ENCODE measurements at regions not wholly inside any gene's neighbourhood (a gene's known extent, or its start where the extent isn't known, plus 50 kb on each side); places are given as distances from the start of the nearest gene placed in this dataset.
"Not testable (repeated sequence)": the region's sequence is repeated elsewhere in the genome, so short reads cannot be mapped to it uniquely, and the experiment has no call there.

DNA sequence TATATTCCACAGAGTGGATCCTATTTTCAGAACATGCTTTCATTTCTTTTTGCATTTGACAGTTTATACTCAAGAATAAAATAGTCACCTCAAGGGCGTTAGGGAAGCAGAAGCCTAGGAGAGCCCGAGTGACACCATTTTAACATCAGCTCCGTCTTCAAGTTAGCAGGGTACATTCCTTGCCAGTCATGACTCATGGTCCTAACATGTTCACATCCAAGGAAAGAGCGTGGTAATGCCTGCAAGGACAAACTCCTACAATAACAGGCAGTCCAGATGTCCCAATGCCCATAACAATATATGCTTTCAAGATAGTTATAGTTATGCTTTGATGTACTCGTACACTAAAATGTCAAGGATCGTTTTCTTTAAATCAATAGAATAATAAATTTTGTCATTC is 93.9 kb upstream of the FAM240B start:
- H3K27me3 ChIP-seq; DNase-seq; H3K4me3 ChIP-seq; intact Hi-C loops (cut with DNase I); H3K27ac ChIP-seq; H3K9me3 ChIP-seq; H3K4me1 ChIP-seq; ATAC-seq; H3K36me3 ChIP-seq: not testable (repeated sequence)

DNA sequence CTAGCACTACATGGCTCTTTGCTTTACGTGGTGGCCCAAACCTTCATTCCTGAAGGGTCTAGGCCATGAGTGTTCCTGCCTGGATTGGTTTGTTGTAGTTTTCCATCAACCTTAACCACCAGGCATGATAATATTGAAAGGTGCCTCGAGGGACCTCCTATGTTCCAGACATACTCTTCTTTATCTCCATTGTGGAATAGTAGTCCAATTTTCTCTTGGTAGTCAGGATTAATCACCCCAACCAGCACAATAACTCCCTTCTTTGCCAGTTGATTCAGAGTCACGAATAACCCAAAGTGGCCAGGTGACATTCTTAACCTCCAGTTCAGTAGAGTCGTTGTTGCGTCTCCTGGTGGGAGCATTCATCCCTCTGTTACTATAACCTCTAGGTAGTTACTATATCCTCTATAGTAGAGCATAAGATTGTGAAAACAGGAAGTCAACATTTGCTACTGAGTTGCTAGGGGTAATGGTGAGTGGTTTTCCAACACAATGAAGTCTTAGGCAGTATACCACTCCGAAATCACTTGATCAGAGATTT is 88.1 kb upstream of the FAM240B start:
- ATAC-seq; H3K4me1 ChIP-seq; H3K27me3 ChIP-seq; intact Hi-C loops (cut with DNase I); DNase-seq; H3K9me3 ChIP-seq; H3K4me3 ChIP-seq; H3K27ac ChIP-seq; H3K36me3 ChIP-seq: not testable (repeated sequence)

- H3K36me3 ChIP-seq = no peaks in the 10 kb centered on the region
- no peaks in the 10 kb centered on the region for H3K4me1 ChIP-seq
- TF ChIP-seq, protein P1, sequence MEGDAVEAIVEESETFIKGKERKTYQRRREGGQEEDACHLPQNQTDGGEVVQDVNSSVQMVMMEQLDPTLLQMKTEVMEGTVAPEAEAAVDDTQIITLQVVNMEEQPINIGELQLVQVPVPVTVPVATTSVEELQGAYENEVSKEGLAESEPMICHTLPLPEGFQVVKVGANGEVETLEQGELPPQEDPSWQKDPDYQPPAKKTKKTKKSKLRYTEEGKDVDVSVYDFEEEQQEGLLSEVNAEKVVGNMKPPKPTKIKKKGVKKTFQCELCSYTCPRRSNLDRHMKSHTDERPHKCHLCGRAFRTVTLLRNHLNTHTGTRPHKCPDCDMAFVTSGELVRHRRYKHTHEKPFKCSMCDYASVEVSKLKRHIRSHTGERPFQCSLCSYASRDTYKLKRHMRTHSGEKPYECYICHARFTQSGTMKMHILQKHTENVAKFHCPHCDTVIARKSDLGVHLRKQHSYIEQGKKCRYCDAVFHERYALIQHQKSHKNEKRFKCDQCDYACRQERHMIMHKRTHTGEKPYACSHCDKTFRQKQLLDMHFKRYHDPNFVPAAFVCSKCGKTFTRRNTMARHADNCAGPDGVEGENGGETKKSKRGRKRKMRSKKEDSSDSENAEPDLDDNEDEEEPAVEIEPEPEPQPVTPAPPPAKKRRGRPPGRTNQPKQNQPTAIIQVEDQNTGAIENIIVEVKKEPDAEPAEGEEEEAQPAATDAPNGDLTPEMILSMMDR (IDR thresholded peaks at IDR 0.05) = no peak
- intact Hi-C loops (cut with DNase I) = no loop called here
- H3K27ac ChIP-seq = no peak overlapping the region
- H3K27me3 ChIP-seq = no peaks in the 10 kb centered on the region
- H3K4me3 ChIP-seq = no peak overlapping the region
- no peak for ATAC-seq
- DNase-seq = no peak
- H3K9me3 ChIP-seq = peaks cover 0 to 4% of the 10 kb centered on the region in 2 donors
These were observed 51.7 kb upstream of the FAM240B start for GRCh38 chr9:38771593-38771992.

Measured in left lung (tissue), 4 donors.